PFSK-1 (cell line): ENCODE measurements at regions not wholly inside any gene's neighbourhood (a gene's known extent, or its start where the extent isn't known, plus 50 kb on each side); places are given as distances from the start of the nearest gene placed in this dataset.

ENCODE experiments used
- FOXP2 ChIP-seq: optimal IDR thresholded peaks from 2 replicates; pipeline ENCODE3; 2011; ENCODE audit warnings: borderline replicate concordance, control low read depth, inconsistent platforms; ENCODE audit not compliant: insufficient read depth; ENCODE audit errors: extremely low read length, extremely low read depth
- POLR2AphosphoS5 ChIP-seq: IDR thresholded peaks from 2 replicates; pipeline ENCODE4 v1.6.1; 2012; ENCODE audit warnings: low read depth, mild to moderate bottlenecking, control low read depth, low read length, moderate library complexity
- REST ChIP-seq, 2 experiments: IDR thresholded peaks; 2 replicates each; pipeline versions ENCODE4 v1.6.1 to v1.8.0; 2011 to 2012; ENCODE audit warnings: low read depth in 2 of 2, low read length in 2 of 2, control low read depth in 1 of 2, inconsistent platforms in 1 of 2, mild to moderate bottlenecking in 1 of 2, moderate library complexity in 1 of 2; ENCODE audit not compliant: insufficient read depth in 1 of 2
- SIN3A ChIP-seq: IDR thresholded peaks from 2 replicates; pipeline ENCODE4 v1.6.1; 2012; ENCODE audit warnings: mild to moderate bottlenecking, low read length, moderate library complexity, borderline replicate concordance; ENCODE audit not compliant: insufficient read depth
- TAF1 ChIP-seq: IDR thresholded peaks from 2 replicates; pipeline ENCODE4 v1.6.1; 2012; ENCODE audit warnings: low read length, control low read depth, borderline replicate concordance; ENCODE audit not compliant: insufficient read depth

- no peak for TF ChIP-seq TAF1
- TF ChIP-seq POLR2AphosphoS5 = no peak
- no peak for TF ChIP-seq FOXP2
- no peak for TF ChIP-seq REST (IDR thresholded peaks at IDR 0.05; ENCODE audit: insufficient read depth in 1 of 2, low read depth in 2 of 2, low read length in 2 of 2)
- no peak for TF ChIP-seq SIN3A
Measured at GRCh38 chr12:91633206-91633605, 450.6 kb upstream of the DCN start.

GRCh38 chr12:91632042-91632786 is 449.6 kb upstream of the DCN start:
- TF ChIP-seq SIN3A (no peak), FOXP2 (no peak), REST (IDR thresholded peaks at IDR 0.05; ENCODE audit: insufficient read depth in 1 of 2, low read depth in 2 of 2, low read length in 2 of 2) (no peak), TAF1 (no peak), POLR2AphosphoS5 (no peak)

- TF ChIP-seq FOXP2 (no peak), POLR2AphosphoS5 (no peak), REST (IDR thresholded peaks at IDR 0.05; ENCODE audit: insufficient read depth in 1 of 2, low read depth in 2 of 2, low read length in 2 of 2) (no peak), SIN3A (no peak), TAF1 (no peak)
Measured at GRCh38 chr12:91630596-91631293, 448.1 kb upstream of the DCN start.

GRCh38 chr12:91630083-91630482 is 447.5 kb upstream of the DCN start:
- TF ChIP-seq FOXP2 (no peak), REST (IDR thresholded peaks at IDR 0.05; ENCODE audit: insufficient read depth in 1 of 2, low read depth in 2 of 2, low read length in 2 of 2) (no peak), POLR2AphosphoS5 (no peak), SIN3A (no peak), TAF1 (no peak)

GRCh38 chr12:91629440-91629839 is 446.8 kb upstream of the DCN start:
- TF ChIP-seq REST (IDR thresholded peaks at IDR 0.05; ENCODE audit: insufficient read depth in 1 of 2, low read depth in 2 of 2, low read length in 2 of 2) (no peak), SIN3A (no peak), POLR2AphosphoS5 (no peak), TAF1 (no peak), FOXP2 (no peak)
